ENCODE measurements at regions not wholly inside any gene's neighbourhood (a gene's known extent, or its start where the extent isn't known, plus 50 kb on each side); places are given as distances from the start of the nearest gene placed in this dataset.

- TF ChIP-seq POLR2A (IDR thresholded peaks at IDR 0.05) (no peak), CTCF (IDR thresholded peaks at IDR 0.05) (no peak)
These were observed 80.8 kb downstream of the TSPAN17 start for GRCh38 chr5:176727983-176728675.

All from Peyer's patch (tissue), 4 donors.